Activated CD4-positive, alpha-beta T cell treated with anti-CD3 and anti-CD28 coated beads for 36 hours (primary cell): ENCODE measurements at regions not wholly inside any gene's neighbourhood (a gene's known extent, or its start where the extent isn't known, plus 50 kb on each side); places are given as distances from the start of the nearest gene placed in this dataset.
"Not testable (repeated sequence)": the region's sequence is repeated elsewhere in the genome, so short reads cannot be mapped to it uniquely, and the experiment has no call there.

ENCODE experiments used
- ATAC-seq: fragments of 200-7000 bp; cut with Tn5 transposase; one replicate; pipeline ENCODE4 v1.10.0; 2021; ENCODE audit warnings: mild to moderate bottlenecking, moderate library complexity
- CTCF ChIA-PET: fragments of 350-600 bp; sonication (Branson Sonifier 250); formaldehyde crosslinking; loops from one replicate; lab custom pipeline; 2021; ENCODE audit warnings: antibody characterized with exemption; lab: Charles Lee
- POLR2A ChIA-PET: fragments of 350-600 bp; sonication (Branson Sonifier 250); formaldehyde crosslinking; loops from one replicate; lab custom pipeline; 2021; ENCODE audit warnings: antibody characterized with exemption, inconsistent platforms; lab: Charles Lee
- DNase-seq: peaks from one replicate; pipeline ENCODE4 v3.0.0-alpha.2; 2020
- H3K27ac Mint-ChIP-seq: one replicate; pipeline ENCODE4 v1.8.0; 2021; ENCODE audit warnings: mixed read lengths
- H3K27me3 Mint-ChIP-seq: one replicate; pipeline ENCODE4 v1.8.0; 2021; ENCODE audit warnings: mixed read lengths
- H3K36me3 Mint-ChIP-seq: one replicate; pipeline ENCODE4 v1.8.0; 2021; ENCODE audit warnings: low read depth, mixed read lengths
- H3K4me1 Mint-ChIP-seq: one replicate; pipeline ENCODE4 v1.8.0; 2021; ENCODE audit warnings: mixed read lengths
- H3K4me3 Mint-ChIP-seq: one replicate; pipeline ENCODE4 v1.8.0; 2021; ENCODE audit warnings: mild to moderate bottlenecking, moderate library complexity, mixed read lengths
- H3K9me3 Mint-ChIP-seq: one replicate; pipeline ENCODE4 v1.8.0; 2021; ENCODE audit warnings: low read depth, mixed read lengths
- intact Hi-C, 2 experiments: fragments of 100-400 bp; cut with DNase I in 1 of 2; cut with micrococcal nuclease in 1 of 2; formaldehyde crosslinking; loops; one replicate each; pipeline versions ENCODE4 v1.14.2 to v1.15.1; 2022 to 2024; cut with DNase I, micrococcal nuclease

- H3K9me3 Mint-ChIP-seq: no peaks in the 10 kb centered on the region
- no peaks in the 10 kb centered on the region for H3K4me1 Mint-ChIP-seq
- no peaks in the 10 kb centered on the region for H3K27me3 Mint-ChIP-seq
- intact Hi-C loops: no loop called here
- no peak for DNase-seq
- no peaks in the 10 kb centered on the region for H3K36me3 Mint-ChIP-seq
- H3K27ac Mint-ChIP-seq: no peak overlapping the region
- ChIA-PET POLR2A (no interaction called here), CTCF (no interaction called here)
- no peak for ATAC-seq
- no peak overlapping the region for H3K4me3 Mint-ChIP-seq
Measured at GRCh38 chr16:65754820-65755691, 611.4 kb upstream of the CDH5 start.

- POLR2A ChIA-PET: no interaction called here
- Mint-ChIP-seq H3K9me3 (no peaks in the 10 kb centered on the region), H3K27ac (no peak overlapping the region), H3K36me3 (no peaks in the 10 kb centered on the region), H3K4me3 (no peak overlapping the region), H3K27me3 (no peaks in the 10 kb centered on the region), H3K4me1 (no peaks in the 10 kb centered on the region)
- CTCF ChIA-PET: no interaction called here
- ATAC-seq: no peak
- no peak for DNase-seq
- intact Hi-C loops: no loop called here
Measured at GRCh38 chr16:65752522-65752844, 614.0 kb upstream of the CDH5 start.

- Mint-ChIP-seq H3K27me3 (no peaks in the 10 kb centered on the region), H3K36me3 (no peaks in the 10 kb centered on the region), H3K9me3 (no peaks in the 10 kb centered on the region), H3K4me1 (no peaks in the 10 kb centered on the region), H3K27ac (no peak overlapping the region), H3K4me3 (no peak overlapping the region)
- DNase-seq (no peak), ATAC-seq (no peak)
- intact Hi-C loops: no loop called here
- ChIA-PET CTCF (no interaction called here), POLR2A (no interaction called here)
Measured at GRCh38 chr16:65751622-65752521, 614.6 kb upstream of the CDH5 start.

GRCh38 chr16:65749506-65749905, 617.0 kb upstream of the CDH5 start:
- DNase-seq: no peak
- ChIA-PET CTCF (no interaction called here), POLR2A (no interaction called here)
- intact Hi-C loops: no loop called here
- H3K27me3 Mint-ChIP-seq: no peaks in the 10 kb centered on the region
- ATAC-seq: no peak
- H3K36me3 Mint-ChIP-seq: no peaks in the 10 kb centered on the region
- no peak overlapping the region for H3K4me3 Mint-ChIP-seq
- H3K9me3 Mint-ChIP-seq: no peaks in the 10 kb centered on the region
- H3K4me1 Mint-ChIP-seq: no peaks in the 10 kb centered on the region
- H3K27ac Mint-ChIP-seq: no peak overlapping the region

- POLR2A ChIA-PET: no interaction called here
- ATAC-seq: no peak
Measured at GRCh38 chr16:65746941-65747340, 619.5 kb upstream of the CDH5 start.

GRCh38 chr16:65745201-65745708, 621.2 kb upstream of the CDH5 start:
- no peak for ATAC-seq
- H3K4me3 Mint-ChIP-seq: no peak overlapping the region
- intact Hi-C loops: no loop called here
- CTCF ChIA-PET: no interaction called here
- peaks cover 2% of the 10 kb centered on the region for H3K27me3 Mint-ChIP-seq
- H3K4me1 Mint-ChIP-seq: no peaks in the 10 kb centered on the region
- no peaks in the 10 kb centered on the region for H3K9me3 Mint-ChIP-seq
- DNase-seq: no peak
- no peak overlapping the region for H3K27ac Mint-ChIP-seq
- no peaks in the 10 kb centered on the region for H3K36me3 Mint-ChIP-seq
- POLR2A ChIA-PET: no interaction called here

More at GRCh38 chr16:65746941-65747340, 619.5 kb upstream of the CDH5 start:
- no peaks in the 10 kb centered on the region for H3K4me1 Mint-ChIP-seq
- CTCF ChIA-PET: no interaction called here
- H3K27ac Mint-ChIP-seq: no peak overlapping the region
- no peaks in the 10 kb centered on the region for H3K27me3 Mint-ChIP-seq
- intact Hi-C loops: no loop called here
- no peak overlapping the region for H3K4me3 Mint-ChIP-seq
- H3K36me3 Mint-ChIP-seq: no peaks in the 10 kb centered on the region
- H3K9me3 Mint-ChIP-seq: no peaks in the 10 kb centered on the region
- DNase-seq: no peak

- POLR2A ChIA-PET: no interaction called here
- peaks cover 2% of the 10 kb centered on the region for H3K27me3 Mint-ChIP-seq
- H3K4me1 Mint-ChIP-seq: no peaks in the 10 kb centered on the region
- no peaks in the 10 kb centered on the region for H3K36me3 Mint-ChIP-seq
- H3K27ac Mint-ChIP-seq: no peak overlapping the region
- H3K4me3 Mint-ChIP-seq: no peak overlapping the region
- intact Hi-C loops: no loop called here
- ATAC-seq (no peak), DNase-seq (no peak)
- CTCF ChIA-PET: no interaction called here
- no peaks in the 10 kb centered on the region for H3K9me3 Mint-ChIP-seq
Measured at GRCh38 chr16:65744401-65744800, 622.1 kb upstream of the CDH5 start.

GRCh38 chr16:65743558-65743957, 621.7 kb upstream of the CDH11 start:
- H3K9me3 Mint-ChIP-seq: no peaks in the 10 kb centered on the region
- no peak for DNase-seq
- ChIA-PET POLR2A (no interaction called here), CTCF (no interaction called here)
- H3K27ac Mint-ChIP-seq: no peak overlapping the region
- H3K4me3 Mint-ChIP-seq: no peak overlapping the region
- H3K4me1 Mint-ChIP-seq: no peaks in the 10 kb centered on the region
- no peak for ATAC-seq
- H3K27me3 Mint-ChIP-seq: peaks cover 2% of the 10 kb centered on the region
- H3K36me3 Mint-ChIP-seq: no peaks in the 10 kb centered on the region
- intact Hi-C loops: no loop called here

- no peaks in the 10 kb centered on the region for H3K36me3 Mint-ChIP-seq
- no peak overlapping the region for H3K4me3 Mint-ChIP-seq
- H3K9me3 Mint-ChIP-seq: peaks cover 2% of the 10 kb centered on the region
- DNase-seq: no peak
- H3K27me3 Mint-ChIP-seq: peaks cover 2% of the 10 kb centered on the region
- H3K4me1 Mint-ChIP-seq: no peaks in the 10 kb centered on the region
- intact Hi-C loops: no loop called here
- no peak for ATAC-seq
- CTCF ChIA-PET: no interaction called here
- H3K27ac Mint-ChIP-seq: no peak overlapping the region
- POLR2A ChIA-PET: no interaction called here
Measured at GRCh38 chr16:65740711-65741110, 618.8 kb upstream of the CDH11 start.

GRCh38 chr16:65739518-65739917, 617.7 kb upstream of the CDH11 start:
- ATAC-seq: no peak
- Mint-ChIP-seq H3K9me3 (peaks cover 2% of the 10 kb centered on the region), H3K36me3 (no peaks in the 10 kb centered on the region), H3K4me1 (no peaks in the 10 kb centered on the region), H3K27me3 (peaks cover 2% of the 10 kb centered on the region), H3K4me3 (no peak overlapping the region), H3K27ac (no peak overlapping the region)
- intact Hi-C loops: no loop called here
- CTCF ChIA-PET: no interaction called here
- no peak for DNase-seq
- POLR2A ChIA-PET: no interaction called here

- Mint-ChIP-seq H3K27ac (no peak overlapping the region), H3K9me3 (peaks cover 2% of the 10 kb centered on the region), H3K4me1 (no peaks in the 10 kb centered on the region), H3K36me3 (no peaks in the 10 kb centered on the region), H3K4me3 (no peak overlapping the region), H3K27me3 (peaks cover 2% of the 10 kb centered on the region)
- CTCF ChIA-PET: no interaction called here
- DNase-seq (no peak), ATAC-seq (no peak)
- intact Hi-C loops: no loop called here
- POLR2A ChIA-PET: no interaction called here
Measured at GRCh38 chr16:65737831-65738230, 616.0 kb upstream of the CDH11 start.

- H3K36me3 Mint-ChIP-seq, ATAC-seq: not testable (repeated sequence)
Measured at GRCh38 chr16:65735615-65736014, 613.8 kb upstream of the CDH11 start.

More at GRCh38 chr16:65735615-65736014, 613.8 kb upstream of the CDH11 start:
- DNase-seq, CTCF ChIA-PET, H3K4me1 Mint-ChIP-seq, H3K27ac Mint-ChIP-seq, H3K27me3 Mint-ChIP-seq, H3K4me3 Mint-ChIP-seq, H3K9me3 Mint-ChIP-seq, POLR2A ChIA-PET, intact Hi-C loops: not testable (repeated sequence)
